HEK293 (cell line): ENCODE measurements at regions not wholly inside any gene's neighbourhood (a gene's known extent, or its start where the extent isn't known, plus 50 kb on each side); places are given as distances from the start of the nearest gene placed in this dataset.

Source experiments
- CTCF ChIP-seq: fragments of 450-650 bp; formaldehyde crosslinking; IDR thresholded peaks from 2 replicates; pipeline ENCODE4 v1.5.1; 2016; ENCODE audit warnings: missing biosample characterization, missing genetic modification characterization
- MYNN ChIP-seq: fragments of 450-650 bp; formaldehyde crosslinking; IDR thresholded peaks from 2 replicates; pipeline ENCODE4 v1.5.1; 2016; ENCODE audit warnings: missing biosample characterization, missing genetic modification characterization, borderline replicate concordance
- SETDB1 ChIP-seq: IDR thresholded peaks from one replicate; pipeline ENCODE4 v1.6.1; 2017; ENCODE audit warnings: mild to moderate bottlenecking, low read length, moderate library complexity, mixed read lengths; ENCODE audit not compliant: insufficient read length
- ZNF423 ChIP-seq: fragments of 450-650 bp; formaldehyde crosslinking; IDR thresholded peaks from 2 replicates; pipeline ENCODE4 v1.5.1; 2016; ENCODE audit warnings: missing biosample characterization, missing genetic modification characterization
- ZNF426 ChIP-seq: fragments of 450-650 bp; formaldehyde crosslinking; IDR thresholded peaks from 2 replicates; pipeline ENCODE4 v1.5.1; 2017; ENCODE audit warnings: missing biosample characterization, missing genetic modification characterization, mild to moderate bottlenecking, inconsistent platforms, moderate library complexity
- ZNF449 ChIP-seq: fragments of 450-650 bp; formaldehyde crosslinking; IDR thresholded peaks from 2 replicates; pipeline ENCODE4 v1.5.1; 2017; ENCODE audit warnings: missing biosample characterization, mild to moderate bottlenecking, missing genetic modification characterization, moderate library complexity
- ZNF530 ChIP-seq: fragments of 450-650 bp; formaldehyde crosslinking; IDR thresholded peaks from 2 replicates; pipeline ENCODE4 v1.5.1; 2016; ENCODE audit warnings: low read depth, missing biosample characterization, missing genetic modification characterization
- ZNF639 ChIP-seq: fragments of 450-650 bp; formaldehyde crosslinking; IDR thresholded peaks from 2 replicates; pipeline ENCODE4 v1.5.1; 2016; ENCODE audit warnings: missing biosample characterization, missing genetic modification characterization
- ZNF747 ChIP-seq: fragments of 450-650 bp; formaldehyde crosslinking; IDR thresholded peaks from 2 replicates; pipeline ENCODE4 v1.5.1; 2016; ENCODE audit warnings: missing biosample characterization, missing genetic modification characterization
- TF ChIP-seq, protein P1 (sequence below): fragments of 450-650 bp; formaldehyde crosslinking; IDR thresholded peaks from 2 replicates; pipeline ENCODE4 v1.5.1; 2016; ENCODE audit warnings: missing biosample characterization, missing genetic modification characterization

DNA sequence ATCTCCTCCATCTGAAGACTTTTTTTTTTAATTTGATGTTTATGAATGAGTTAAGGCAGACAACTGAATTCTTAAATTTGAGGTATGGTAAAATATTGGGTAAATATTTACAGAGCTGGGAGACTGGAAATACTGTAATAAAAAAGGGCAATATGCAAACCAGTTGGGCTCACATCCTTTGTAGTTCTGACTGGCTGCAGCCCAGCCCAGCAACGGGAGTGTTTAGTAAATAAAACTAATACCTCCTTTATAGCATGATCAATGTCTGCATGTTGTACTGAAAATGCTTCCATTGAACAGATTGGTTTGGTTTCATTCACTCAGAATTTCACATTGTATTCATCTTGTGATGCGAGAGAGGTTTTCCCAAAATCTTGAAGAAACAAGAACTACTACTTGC is 365.0 kb downstream of the DMRT2 start:
- TF ChIP-seq ZNF449 (no peak), CTCF (no peak), MYNN (no peak), ZNF423 (tag by site-specific recombination) (no peak), ZNF426 (tag by site-specific recombination) (no peak), ZNF530 (tag by site-specific recombination) (no peak), ZNF747 (tag by site-specific recombination) (no peak), ZNF639 (no peak), SETDB1 (no peak)
- TF ChIP-seq, protein P1, sequence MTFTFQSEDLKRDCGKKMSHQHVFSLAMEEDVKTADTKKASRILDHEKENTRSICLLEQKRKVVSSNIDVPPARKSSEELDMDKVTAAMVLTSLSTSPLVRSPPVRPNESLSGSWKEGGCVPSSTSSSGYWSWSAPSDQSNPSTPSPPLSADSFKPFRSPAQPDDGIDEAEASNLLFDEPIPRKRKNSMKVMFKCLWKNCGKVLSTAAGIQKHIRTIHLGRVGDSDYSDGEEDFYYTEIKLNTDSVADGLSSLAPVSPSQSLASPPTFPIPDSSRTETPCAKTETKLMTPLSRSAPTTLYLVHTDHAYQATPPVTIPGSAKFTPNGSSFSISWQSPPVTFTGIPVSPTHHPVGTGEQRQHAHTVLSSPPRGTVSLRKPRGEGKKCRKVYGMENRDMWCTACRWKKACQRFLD (tag by site-specific recombination), result no peak
